A172 (cell line): ENCODE measurements at regions not wholly inside any gene's neighbourhood (a gene's known extent, or its start where the extent isn't known, plus 50 kb on each side); places are given as distances from the start of the nearest gene placed in this dataset.

ENCODE experiments used
- DNase-seq: peaks from one replicate; pipeline ENCODE4 v3.0.0-alpha.2; 2015; ENCODE audit warnings: low spot score

DNA sequence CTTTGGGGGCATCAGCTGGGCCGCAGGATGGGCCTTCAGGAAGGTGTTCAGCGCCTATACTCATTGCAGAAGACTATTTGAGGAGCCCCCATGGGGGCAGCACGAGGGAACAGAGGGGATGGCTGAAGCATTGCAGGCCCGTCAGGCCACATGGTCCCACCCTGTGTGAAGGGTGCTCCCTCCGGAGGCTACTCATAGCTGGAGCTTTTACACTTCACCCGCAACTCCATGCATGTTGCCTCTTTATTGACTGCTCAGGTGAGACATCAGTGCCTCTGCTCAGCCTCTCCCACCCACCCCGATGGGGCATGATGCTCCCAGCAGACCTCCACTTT, 1500.9 kb downstream of the TBC1D22A start:
- DNase-seq, result no peak

DNA sequence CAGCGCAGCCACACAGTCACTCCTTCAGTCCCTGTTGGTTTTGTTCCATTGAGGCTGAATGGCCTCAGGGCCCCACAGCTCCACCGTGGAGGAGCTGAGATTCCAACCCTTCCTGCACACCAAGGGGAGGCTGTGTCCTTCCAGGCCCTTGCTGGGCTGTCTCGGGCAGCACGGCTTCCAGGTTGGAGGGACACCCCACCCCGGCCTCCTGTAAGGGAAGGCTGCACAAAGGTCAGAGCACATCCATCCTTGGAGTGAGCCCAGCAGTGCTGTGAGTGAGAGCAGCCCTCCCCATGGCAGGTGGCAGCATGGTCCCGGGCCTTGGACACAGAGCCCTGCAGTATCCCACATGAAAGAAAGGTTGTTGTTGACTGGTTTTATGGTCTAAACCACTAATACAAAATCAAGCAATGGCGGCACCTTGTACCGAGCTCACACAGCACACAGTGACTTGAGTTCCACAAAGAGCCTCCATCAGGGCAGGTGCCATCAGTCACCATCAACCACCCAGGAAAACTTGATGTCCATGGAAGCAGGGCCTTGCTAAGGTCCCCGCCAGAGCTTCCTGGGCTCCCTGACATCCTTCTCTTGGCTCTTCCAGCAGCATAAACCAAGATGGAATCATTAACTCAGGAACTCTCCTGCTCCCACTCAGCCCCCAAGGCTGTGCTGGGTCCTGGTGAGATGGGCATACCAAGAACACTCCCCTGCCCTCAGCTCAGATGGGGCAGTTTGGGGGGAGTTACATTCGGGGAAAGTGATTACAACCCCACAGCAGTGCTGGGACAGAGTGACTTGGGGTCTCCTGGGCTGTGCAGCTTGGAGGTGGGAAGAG, 1500.4 kb downstream of the TBC1D22A start:
- DNase-seq, result no peak

DNA sequence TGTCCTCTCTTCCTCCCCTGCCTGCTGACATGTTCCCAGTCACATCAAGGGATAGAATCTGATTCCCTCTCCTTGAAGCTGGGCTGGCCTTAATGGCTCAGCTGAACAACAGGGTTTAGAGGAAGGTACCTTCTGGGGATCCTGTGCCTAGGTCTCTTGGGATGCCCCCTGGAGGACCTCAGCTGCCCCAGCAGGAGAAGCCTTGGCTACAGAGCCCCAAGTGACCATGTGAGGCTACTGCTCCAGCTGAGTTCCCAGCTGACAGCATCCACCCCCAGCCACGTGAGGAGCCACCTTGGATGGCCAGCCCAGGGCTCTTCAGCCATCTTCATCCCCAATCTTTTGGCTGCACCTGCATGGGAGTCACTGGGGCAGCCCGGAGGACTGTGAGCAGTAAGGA, 1499.3 kb downstream of the TBC1D22A start:
- DNase-seq, result no peak

DNA sequence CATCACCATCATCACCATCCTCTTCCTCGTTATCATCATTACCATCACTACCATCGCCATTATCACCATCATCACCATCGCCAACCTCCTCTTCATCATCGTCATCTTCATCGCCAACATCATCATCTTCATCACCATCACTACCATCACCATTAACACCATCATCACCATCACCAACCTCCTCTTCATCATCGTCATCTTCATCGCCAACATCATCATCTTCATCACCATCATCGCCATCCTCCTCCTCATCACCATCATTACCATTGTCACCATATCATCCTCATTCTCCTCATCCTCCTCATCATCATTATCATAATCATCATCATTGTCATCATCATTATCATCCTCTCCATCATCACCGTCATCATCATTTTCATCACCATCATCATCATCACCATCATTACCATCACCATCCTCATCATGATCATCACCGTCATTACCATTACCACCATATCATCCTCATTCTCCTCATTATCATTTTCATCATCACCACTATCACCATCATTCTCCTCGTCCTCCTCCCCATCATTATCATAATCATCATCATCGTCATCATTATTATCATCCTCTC, 1498.7 kb downstream of the TBC1D22A start:
- DNase-seq, result no peak

DNA sequence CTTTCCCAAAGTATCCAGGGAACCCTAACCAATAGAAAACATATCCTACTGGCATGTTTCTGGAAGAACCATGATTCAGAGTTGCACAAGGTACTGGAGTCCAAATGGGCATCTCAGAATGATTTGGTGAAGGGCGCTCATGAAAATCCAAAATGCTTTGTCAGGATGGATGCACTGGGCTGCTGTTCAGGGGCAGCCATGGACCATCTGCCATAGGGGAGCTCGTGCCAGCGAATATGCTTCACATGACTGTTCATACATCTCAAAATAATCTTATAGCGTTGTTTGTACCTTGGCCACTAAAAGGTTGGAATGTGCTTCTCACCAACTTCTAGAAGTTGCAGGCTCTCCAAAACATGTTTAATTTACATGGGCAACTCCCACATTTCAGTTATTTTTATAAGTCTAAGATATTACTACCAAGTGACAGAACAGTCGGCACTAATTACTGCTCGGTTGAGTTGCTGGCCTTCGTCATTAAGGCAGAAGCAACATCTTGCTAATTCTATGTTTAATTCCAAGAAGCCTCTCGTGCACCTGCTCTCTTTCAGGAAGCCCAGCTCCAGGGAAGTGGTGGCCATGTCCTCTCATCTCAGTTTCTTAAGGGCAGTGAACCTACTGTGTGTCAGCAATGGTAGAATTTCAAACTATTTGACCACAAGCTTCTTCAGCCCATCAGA, 1497.7 kb downstream of the TBC1D22A start:
- DNase-seq, result no peak

DNA sequence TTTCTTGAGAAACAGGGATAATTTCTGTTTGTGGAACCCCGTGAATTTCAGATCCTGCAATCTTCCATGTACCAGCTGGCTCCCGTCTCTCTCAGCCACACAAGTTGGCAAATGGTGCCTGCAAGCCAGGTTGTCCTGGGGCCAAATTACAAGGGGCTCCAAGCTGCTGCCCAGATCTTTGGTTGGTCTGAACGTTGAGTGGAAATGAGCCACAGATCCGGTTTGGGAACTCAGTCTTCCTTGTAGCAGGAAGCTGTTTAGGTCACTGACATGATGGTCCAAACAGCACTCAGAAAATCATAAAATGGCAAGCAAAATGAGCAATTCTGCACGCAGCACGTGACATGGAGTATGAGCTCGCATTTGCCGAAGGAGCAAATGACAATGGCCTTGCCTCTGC, 1496.4 kb downstream of the TBC1D22A start:
- no peak for DNase-seq

DNA sequence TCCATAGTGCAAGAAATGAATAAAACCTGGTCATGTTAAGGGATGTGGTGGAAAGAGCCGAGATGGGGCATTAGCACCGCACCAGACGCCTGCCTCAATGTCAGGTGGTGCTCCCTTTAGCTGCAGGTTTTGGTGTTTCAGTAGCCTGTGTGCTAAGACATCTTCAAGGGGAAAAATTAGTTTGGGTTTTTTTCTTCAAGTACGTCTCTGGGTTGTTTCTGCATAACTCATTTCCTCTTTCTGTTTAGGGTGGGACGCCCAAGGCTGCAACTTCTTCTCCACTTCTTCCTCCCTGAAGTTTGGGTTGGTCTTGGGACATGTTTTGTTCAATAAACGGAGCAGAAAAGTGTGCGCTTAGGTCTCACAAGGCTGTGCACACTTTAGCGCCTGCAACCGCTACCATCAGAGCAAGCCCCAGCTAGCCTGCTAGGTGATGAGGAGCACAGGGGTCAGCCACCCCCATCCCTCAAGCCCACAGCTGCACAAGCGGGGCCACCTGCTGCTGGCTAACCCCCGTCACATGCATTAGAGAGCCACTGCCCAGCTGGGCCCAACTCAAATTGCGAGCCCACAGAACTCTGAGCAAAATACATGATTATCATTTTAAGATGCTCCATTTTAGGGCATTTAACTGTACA, 1495.7 kb downstream of the TBC1D22A start:
- no peak for DNase-seq

DNA sequence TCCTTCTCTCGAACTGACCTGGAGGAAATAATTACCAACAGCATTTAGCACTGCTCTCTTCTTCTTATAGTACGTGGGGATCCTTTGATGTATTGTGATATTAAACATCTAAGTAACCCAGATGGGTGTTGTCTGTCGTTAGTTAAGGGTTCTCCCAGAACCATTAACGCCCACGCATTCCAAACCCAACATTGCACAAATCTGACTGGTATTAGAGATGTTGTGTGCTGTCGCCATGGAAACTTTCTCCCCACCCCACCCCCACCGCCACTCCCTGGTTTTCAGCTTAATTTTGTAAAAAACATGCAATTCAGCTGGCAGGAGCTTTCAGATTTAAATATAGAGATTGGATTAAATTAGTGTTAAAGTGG, 1495.2 kb downstream of the TBC1D22A start:
- DNase-seq, result no peak

DNA sequence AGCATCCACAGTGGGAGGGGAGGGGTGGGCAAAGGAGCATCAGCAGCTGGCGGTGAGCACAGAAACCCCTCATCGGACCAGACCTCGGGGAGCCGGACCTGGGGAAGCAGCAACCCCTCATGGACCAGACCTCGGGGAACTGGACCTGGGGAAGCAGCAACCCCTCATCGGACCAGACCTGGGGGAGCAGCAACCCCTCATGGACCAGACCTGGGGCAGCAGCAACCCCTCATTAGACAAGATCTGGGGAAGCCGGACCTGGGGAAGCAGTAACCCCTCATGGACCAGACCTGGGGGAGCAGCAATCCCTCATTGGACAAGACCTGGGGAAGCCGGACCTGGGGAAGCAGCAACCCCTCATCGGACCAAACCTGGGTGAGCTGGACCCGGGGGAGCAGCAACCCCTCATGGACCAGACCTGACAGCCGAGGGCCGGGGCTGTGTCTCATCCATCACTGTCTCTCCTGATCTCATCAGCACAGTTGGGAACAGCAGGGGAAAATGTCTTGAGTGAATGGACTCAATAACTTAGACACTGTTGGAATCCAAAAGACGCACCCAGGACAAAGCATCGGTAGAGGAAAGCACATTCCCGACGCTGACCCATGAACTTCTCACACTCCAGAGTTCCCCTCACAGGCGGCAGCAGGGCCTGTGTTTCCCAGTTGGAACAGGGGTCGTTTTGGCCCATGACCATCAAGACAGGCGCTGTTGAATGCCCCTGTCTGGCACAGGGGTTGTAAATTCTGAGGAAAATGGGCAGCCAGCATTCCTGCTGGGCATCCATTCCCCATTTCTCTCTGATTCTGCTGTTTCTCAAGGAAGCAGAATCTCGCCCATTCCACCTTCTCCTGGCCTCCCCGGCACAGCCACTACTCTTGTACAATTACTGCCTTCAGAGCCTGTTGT, 1494.6 kb downstream of the TBC1D22A start:
- no peak for DNase-seq

DNA sequence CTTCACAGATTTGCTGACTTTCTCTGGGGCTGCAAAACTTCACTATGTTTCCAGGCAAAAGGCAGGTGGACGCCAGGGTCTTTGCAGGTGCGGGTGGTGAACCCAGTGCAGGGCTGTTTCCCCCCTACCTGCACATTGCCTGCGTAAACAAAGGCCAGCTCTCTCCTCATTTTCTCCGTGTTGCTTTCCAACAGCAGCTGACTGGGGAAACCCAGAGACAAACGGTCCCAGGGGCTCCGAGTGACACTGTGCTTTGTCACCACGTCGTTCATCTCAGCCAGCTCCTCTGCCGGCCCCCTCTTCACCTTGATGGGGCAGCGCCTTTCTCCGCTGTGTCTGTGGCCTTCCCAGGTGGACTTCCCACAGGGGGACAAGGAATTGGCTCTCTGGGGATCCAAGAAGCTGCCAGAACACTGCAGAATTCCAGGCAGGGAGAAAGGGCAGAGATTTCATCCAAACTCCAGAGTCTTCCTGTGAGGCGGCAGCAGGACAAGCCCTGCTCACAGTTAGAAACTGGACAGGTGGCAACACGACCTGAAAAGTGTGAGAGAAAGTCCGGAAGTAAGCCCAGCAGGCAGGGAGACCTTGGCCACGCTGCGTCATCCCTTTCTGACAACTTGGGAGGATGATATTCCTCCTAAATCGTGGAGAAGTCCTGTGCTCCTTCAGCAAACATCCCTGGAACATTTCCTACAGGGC, 1493.7 kb downstream of the TBC1D22A start:
- no peak for DNase-seq

DNA sequence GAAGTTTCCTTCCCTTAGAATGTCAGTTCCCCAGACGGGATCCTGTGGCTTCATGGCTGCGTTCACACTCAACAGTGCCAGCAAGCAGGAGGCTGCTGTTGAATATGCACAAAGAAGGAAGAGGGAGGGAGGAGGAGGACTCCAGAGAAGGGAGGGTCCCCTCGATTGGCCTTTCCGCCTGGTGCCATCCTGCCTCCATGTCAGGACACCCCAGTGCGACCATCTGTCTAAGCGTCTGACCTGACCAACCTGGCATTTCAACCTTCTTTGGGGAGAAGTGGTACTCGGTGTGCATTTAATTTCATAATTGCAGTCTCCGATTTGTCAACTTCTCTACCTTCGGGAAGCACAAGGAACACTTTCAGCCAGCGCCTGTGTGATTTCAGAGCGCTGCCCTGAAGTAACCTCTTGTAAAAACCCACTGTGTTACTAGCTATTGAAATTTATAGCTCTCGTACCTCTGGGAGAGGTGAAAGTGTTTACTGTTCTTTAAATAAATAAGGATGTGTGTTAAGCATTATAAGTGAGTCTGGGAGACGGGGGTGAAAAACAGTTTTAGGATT, 1491.9 kb downstream of the TBC1D22A start:
- no peak for DNase-seq

DNA sequence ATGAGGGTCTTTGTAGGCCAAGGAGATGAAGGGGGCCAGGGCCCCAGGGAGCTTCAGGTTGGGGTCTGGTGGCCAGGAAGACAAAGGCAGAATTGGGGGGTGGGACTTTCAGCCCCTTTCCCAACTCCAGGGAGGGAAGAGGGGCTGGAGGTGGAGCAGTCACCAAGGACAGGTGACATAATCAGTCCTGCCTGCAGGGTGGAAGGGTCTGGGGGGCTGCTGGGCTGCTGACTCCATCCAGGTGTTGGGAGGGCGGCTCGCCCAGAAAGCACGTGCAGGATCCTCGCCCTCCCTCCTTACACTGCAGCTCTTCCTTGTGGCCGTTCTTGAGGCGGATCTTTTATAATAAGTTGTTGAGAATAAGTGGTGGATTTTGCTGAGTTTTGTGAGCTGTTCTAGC, 1491.1 kb downstream of the TBC1D22A start:
- DNase-seq, result no peak

DNA sequence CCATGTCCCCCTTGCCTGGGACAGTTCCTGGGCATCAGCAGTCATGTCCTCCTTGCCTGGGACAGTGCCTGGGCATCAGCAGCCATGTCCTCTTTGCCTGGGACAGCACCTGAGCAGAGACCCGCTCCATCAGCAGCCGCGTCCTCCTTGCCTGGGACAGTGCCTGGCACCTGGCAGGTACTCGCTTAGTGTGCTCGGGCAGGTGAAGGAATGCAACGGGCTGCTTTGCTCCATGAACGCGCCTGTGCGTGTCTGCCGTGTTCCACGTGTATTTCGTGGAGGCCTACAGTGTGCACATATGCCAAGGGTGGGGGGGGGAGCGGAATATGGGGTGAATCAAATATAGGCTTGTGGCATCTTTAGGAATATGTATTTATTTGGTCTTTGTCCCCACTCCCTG, 1490.7 kb downstream of the TBC1D22A start:
- DNase-seq, result no peak

DNA sequence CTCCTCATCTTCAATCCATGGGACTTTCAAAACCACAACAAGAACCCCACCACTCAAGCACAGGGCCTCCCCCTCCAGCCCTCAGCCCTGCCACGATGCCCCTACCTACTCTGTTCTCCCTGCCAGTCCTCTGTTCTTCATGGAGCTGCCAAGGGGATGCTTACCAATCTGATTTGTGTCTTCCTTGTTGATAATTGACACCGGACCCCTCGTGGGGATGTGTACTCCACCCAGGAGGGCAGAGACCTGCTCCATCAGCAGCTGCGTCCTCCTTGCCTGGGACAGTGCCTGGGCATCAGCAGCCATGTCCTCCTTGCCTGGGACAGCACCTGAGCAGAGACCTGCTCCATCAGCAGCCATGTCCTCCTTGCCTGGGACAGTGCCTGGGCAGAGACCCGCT, 1489.2 kb downstream of the TBC1D22A start:
- no peak for DNase-seq

DNA sequence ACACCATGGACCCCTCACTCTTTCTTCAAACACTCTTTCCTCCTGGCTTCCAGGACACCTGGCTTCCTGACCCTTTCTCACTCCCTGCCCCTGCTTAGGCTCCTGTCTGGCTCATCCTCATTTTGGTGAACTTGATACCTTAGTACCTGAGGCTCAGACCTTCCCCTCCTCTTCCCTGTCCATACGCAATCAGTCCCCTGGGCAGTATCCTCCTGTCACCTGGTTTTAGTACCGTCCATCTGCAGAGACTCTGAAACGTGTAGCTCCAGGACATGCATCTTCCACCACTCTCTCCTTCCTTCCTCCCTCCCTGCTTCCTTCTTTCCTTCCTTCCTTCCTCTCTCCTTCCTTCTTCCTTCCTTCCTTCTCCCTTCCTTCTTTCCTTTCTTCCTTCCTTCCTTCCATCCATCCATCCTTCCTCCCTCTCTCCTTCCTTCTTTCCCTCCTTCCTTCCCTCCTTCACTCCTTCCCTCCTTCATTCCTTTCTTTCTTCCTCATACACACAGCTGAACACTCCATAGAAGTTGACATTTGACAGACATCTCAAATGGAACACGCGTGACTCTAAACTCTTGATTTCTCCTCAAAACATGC, 1488.6 kb downstream of the TBC1D22A start:
- no peak for DNase-seq

DNA sequence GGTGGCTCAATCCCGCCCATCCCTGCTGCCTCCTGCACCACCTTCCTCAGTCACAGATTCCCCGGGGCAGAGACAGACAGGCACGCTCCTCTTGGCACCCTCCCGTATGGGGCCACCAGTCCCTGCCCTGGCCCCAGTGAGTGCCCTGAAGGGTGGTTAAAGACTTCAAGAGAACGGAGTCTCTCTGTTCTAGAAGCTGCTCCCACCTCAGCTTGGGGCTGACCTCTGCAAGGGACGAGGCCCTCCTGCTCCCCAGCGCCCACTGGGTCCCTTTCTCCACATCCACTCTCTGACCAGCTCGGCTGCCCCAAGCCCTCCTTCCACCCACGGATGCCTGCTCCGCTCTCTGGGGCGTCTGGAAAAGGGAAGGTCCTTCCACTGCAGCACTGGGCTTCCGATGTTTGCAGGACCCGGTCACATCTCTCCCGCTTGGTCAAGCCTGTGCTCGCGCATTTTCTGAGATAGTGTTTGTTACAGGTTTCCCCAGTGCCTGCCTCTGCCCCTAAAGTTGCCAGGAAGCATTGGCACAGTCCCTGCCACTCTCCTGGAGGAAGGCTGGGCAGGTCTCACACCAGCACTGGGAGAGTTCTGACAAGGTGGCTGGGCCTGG, 1487.9 kb downstream of the TBC1D22A start:
- no peak for DNase-seq

DNA sequence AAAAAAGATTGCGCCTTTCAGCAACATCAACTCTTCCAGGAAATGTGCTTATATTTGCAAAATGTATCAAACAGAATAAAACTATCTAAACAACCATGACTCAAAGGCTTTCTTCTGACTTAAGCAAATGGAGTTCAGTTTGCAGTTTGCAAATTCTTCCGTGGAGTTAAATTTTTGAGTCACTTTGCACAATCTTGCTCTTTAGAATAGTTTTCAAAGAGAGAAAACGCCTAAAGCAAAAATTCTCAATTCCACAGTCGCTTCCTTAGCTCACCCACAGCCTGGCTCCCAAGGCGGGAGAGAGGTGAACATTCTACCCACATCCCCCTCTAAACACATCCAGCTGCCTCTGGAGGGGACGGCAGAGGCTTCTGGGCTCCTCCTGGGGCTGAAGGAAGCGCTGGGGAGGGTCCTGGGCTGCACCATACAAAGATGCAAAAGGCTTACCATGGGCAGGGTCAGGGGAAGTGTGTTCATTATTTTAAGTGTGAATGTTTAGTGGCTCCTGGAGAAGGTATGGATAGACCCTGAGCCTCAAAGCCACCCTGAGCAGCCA, 1487.3 kb downstream of the TBC1D22A start:
- no peak for DNase-seq

DNA sequence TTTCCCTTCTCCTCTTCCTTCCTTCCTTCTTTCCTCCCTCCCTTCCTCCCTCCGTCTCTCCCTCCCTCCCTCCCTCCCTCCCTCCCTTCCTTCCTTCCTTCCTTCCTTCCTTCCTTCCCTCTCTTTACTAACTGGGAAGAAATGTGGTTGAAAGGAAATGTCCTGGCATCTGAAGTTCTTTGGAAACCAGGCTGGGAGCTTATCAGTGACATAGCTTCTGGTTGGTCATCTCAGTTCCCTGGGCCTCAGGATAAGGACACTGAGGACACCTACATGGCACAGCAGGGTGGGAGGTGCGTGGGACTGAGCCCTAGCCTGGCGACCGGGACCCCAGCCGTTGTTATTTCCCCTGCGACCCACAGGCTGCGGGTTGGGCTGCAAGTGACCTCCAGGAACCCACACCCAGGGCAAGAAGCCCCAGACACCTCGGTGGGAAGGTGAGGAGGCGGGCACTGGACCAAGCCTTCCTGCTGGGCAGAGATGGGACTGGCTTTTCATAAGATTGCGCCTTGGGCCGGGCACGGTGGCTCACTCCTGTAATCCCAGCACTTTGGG, 1486.5 kb downstream of the TBC1D22A start:
- DNase-seq, result no peak

DNA sequence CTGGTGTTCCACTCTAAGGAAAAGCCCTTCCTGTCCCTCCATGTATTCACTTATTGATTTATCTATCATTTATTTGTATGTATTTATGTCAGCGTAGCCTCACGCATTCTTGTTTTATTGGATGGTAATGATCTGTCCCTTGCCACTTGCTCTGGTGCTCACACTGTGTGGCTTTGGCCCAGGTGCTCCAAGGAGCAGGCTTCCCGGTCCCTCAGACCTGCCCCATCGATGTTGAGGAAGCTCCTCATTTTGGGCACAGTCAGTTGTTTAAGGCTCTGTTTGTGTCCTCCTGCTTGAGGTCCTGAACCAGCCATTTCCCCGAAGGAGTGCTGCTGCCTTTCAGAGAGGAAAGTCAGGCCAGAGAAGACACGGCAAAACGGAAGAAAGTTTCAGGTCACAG, 1485.4 kb downstream of the TBC1D22A start:
- DNase-seq, result no peak

DNA sequence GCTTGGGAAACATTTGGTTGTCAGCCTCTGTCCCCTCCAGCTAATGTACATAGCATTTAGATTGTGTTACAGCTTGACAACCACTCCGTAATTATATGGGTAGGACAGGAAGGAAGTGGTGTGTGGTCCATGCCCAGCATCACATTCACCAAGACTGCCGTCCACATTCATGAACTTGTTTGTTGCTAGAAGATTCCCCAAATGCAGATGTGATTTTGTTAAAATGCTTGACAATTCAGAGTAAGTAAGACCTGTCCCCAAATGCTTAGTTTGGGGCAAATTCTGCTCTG, 1482.7 kb downstream of the TBC1D22A start:
- DNase-seq, result no peak
